ENCODE measurements at regions not wholly inside any gene's neighbourhood (a gene's known extent, or its start where the extent isn't known, plus 50 kb on each side); places are given as distances from the start of the nearest gene placed in this dataset.
"Not testable (repeated sequence)": the region's sequence is repeated elsewhere in the genome, so short reads cannot be mapped to it uniquely, and the experiment has no call there.

- H3K27ac ChIP-seq: no peak overlapping the region
- H3K27me3 ChIP-seq: peaks cover 13% of the 10 kb centered on the region
- H3K4me3 ChIP-seq (ENCODE audit: low read depth in 1 of 2, low read length in 1 of 2): no peak overlapping the region
- H3K4me1 ChIP-seq (ENCODE audit: control insufficient read depth in 1 of 2, insufficient read depth in 1 of 2, low read depth in 1 of 2, low read length in 1 of 2): no peaks in the 10 kb centered on the region
- H3K9me3 ChIP-seq: no peaks in the 10 kb centered on the region
- TF ChIP-seq CTCF (IDR thresholded peaks at IDR 0.05): no peak
- no peaks in the 10 kb centered on the region for H3K36me3 ChIP-seq
These were observed 384.9 kb upstream of the SLC7A11 start for GRCh38 chr4:138627096-138627495.

GRCh38 chr4:138622362-138622761 lies 380.2 kb upstream of the SLC7A11 start:
- H3K27ac ChIP-seq, H3K36me3 ChIP-seq: not testable (repeated sequence)

GRCh38 chr4:138616775-138617174 lies 374.6 kb upstream of the SLC7A11 start:
- H3K9me3 ChIP-seq: no peaks in the 10 kb centered on the region
- H3K4me3 ChIP-seq (ENCODE audit: low read depth in 1 of 2, low read length in 1 of 2): no peak overlapping the region
- no peaks in the 10 kb centered on the region for H3K4me1 ChIP-seq (ENCODE audit: control insufficient read depth in 1 of 2, insufficient read depth in 1 of 2, low read depth in 1 of 2, low read length in 1 of 2)
- no peaks in the 10 kb centered on the region for H3K36me3 ChIP-seq
- H3K27me3 ChIP-seq: no peaks in the 10 kb centered on the region
- H3K27ac ChIP-seq: no peak overlapping the region
- no peak for TF ChIP-seq CTCF (IDR thresholded peaks at IDR 0.05)

More at GRCh38 chr4:138622362-138622761, 380.2 kb upstream of the SLC7A11 start:
- not testable (repeated sequence) for H3K4me3 ChIP-seq (ENCODE audit: low read depth in 1 of 2, low read length in 1 of 2); H3K9me3 ChIP-seq; H3K27me3 ChIP-seq; H3K4me1 ChIP-seq (ENCODE audit: control insufficient read depth in 1 of 2, insufficient read depth in 1 of 2, low read depth in 1 of 2, low read length in 1 of 2)

DNA sequence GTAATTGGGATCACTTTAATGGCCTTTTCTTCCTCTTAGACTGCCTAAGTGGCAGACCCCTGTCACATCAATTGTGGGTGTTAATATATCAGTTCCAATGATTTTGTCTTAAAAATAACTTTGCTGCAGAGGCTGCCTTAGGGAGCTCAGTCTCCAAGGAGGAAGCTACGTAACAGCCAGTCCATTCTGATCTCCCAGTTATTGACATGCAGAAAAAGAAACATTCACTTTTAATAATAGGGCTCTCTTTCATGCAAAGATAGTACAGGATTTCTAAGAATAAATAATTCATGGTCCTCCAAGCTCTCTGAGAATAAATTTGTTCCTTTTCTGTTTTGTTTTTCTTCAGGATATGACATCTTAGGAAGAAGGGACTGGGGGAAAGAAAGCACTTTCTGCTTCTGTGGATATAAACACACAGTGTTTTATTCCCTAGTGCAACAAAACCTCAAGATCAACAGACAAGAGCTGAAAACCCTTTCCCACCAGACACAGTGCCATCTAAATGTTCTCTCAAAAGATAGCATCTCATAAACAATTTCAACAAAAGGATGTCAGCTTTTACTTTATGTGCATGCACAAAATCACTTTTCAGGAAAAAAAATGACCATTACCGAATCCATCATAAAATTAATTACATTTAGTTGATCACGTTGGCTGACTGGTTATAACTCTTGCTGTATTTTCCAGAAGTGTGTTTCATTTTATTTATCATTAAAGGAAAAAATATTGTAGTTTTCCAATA lies 372.4 kb upstream of the SLC7A11 start:
- TF ChIP-seq CTCF (IDR thresholded peaks at IDR 0.05): no peak
- H3K27me3 ChIP-seq: no peaks in the 10 kb centered on the region
- no peaks in the 10 kb centered on the region for H3K9me3 ChIP-seq
- H3K4me1 ChIP-seq (ENCODE audit: control insufficient read depth in 1 of 2, insufficient read depth in 1 of 2, low read depth in 1 of 2, low read length in 1 of 2): no peaks in the 10 kb centered on the region
- H3K27ac ChIP-seq: no peak overlapping the region
- no peaks in the 10 kb centered on the region for H3K36me3 ChIP-seq
- H3K4me3 ChIP-seq (ENCODE audit: low read depth in 1 of 2, low read length in 1 of 2): no peak overlapping the region

DNA sequence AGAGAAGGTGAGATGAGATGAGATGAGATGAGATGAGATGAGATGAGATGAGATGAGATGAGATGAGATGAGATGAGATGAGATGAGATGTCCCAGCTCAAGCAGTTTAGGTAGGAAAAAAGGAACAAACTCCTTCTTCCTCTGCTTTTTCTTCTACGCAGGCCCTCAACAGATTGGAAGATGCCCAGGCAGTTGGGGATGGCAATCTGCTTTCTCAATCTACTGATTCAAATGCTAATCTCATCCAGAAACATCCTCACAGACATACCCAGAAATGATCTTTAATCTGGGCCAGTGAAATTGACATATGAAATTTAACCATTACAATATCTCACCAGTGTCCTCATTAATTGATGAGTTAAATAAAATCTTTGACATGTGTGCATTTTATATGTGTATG lies 370.3 kb upstream of the SLC7A11 start:
- H3K4me3 ChIP-seq (ENCODE audit: low read depth in 1 of 2, low read length in 1 of 2): no peak overlapping the region
- H3K36me3 ChIP-seq: no peaks in the 10 kb centered on the region
- no peaks in the 10 kb centered on the region for H3K27me3 ChIP-seq
- no peaks in the 10 kb centered on the region for H3K9me3 ChIP-seq
- no peaks in the 10 kb centered on the region for H3K4me1 ChIP-seq (ENCODE audit: control insufficient read depth in 1 of 2, insufficient read depth in 1 of 2, low read depth in 1 of 2, low read length in 1 of 2)
- no peak overlapping the region for H3K27ac ChIP-seq
- no peak for TF ChIP-seq CTCF (IDR thresholded peaks at IDR 0.05)

GRCh38 chr4:138611721-138612120 lies 369.6 kb upstream of the SLC7A11 start:
- no peaks in the 10 kb centered on the region for H3K36me3 ChIP-seq
- H3K9me3 ChIP-seq: no peaks in the 10 kb centered on the region
- no peak overlapping the region for H3K27ac ChIP-seq
- no peak overlapping the region for H3K4me3 ChIP-seq (ENCODE audit: low read depth in 1 of 2, low read length in 1 of 2)
- TF ChIP-seq CTCF (IDR thresholded peaks at IDR 0.05): no peak
- H3K27me3 ChIP-seq: no peaks in the 10 kb centered on the region
- no peaks in the 10 kb centered on the region for H3K4me1 ChIP-seq (ENCODE audit: control insufficient read depth in 1 of 2, insufficient read depth in 1 of 2, low read depth in 1 of 2, low read length in 1 of 2)
